ENCODE measurements at regions not wholly inside any gene's neighbourhood (a gene's known extent, or its start where the extent isn't known, plus 50 kb on each side); places are given as distances from the start of the nearest gene placed in this dataset.

DNA sequence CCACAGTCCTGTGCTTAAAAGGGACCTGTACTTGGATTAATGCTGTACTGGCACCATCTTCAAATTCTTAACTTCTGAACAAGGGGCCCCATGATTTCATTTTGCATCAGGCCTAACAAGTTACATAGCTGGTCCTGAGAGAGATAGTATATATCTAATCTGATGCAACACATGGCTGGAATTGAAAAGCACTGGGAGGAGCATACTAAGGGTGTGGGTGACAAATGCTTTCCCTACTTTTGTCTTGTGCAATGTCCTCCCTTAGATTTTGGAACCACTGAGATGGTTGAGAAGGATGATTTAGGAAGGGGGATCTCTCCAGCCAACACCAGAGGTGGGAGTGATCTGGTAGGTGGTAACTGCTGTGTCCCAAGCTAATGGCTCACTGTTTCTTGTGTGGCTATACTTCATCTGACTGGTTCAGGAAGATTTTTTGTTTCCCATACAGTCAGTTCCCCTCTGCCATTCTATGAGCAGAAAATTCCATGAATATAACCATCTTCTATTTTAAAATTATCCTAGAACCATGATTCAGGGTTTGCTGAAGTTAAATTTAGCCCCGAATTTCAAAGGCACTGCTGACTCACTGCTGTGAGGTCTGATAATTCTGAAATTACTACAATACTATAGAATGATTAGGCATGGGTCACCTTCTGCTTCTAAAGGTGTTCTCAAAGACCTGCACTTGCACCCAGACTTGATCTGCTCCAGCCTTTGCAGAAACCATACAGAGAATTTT is 108.3 kb upstream of the NCKAP5 start:
- TF ChIP-seq, protein P1, sequence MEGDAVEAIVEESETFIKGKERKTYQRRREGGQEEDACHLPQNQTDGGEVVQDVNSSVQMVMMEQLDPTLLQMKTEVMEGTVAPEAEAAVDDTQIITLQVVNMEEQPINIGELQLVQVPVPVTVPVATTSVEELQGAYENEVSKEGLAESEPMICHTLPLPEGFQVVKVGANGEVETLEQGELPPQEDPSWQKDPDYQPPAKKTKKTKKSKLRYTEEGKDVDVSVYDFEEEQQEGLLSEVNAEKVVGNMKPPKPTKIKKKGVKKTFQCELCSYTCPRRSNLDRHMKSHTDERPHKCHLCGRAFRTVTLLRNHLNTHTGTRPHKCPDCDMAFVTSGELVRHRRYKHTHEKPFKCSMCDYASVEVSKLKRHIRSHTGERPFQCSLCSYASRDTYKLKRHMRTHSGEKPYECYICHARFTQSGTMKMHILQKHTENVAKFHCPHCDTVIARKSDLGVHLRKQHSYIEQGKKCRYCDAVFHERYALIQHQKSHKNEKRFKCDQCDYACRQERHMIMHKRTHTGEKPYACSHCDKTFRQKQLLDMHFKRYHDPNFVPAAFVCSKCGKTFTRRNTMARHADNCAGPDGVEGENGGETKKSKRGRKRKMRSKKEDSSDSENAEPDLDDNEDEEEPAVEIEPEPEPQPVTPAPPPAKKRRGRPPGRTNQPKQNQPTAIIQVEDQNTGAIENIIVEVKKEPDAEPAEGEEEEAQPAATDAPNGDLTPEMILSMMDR (IDR thresholded peaks at IDR 0.05 in 2 of 3, conservative IDR thresholded peaks at IDR 0.05 in 1 of 3; ENCODE audit: insufficient read depth in 2 of 3, low read depth in 1 of 3, low read length in 3 of 3): no peak
- TF ChIP-seq EP300 (IDR thresholded peaks at IDR 0.05; ENCODE audit: low read length) (no peak), POLR2AphosphoS5 (IDR thresholded peaks at IDR 0.05; ENCODE audit: control insufficient read depth, insufficient read depth, low read depth, low read length) (no peak), PHB (CRISPR knock-in tag; IDR thresholded peaks at IDR 0.05) (no peak), TEAD4 (IDR thresholded peaks at IDR 0.05; ENCODE audit: low read length) (no peak), TEAD4 (CRISPR knock-in tag; IDR thresholded peaks at IDR 0.05; ENCODE audit: borderline replicate concordance) (no peak), CEBPB (tag; IDR thresholded peaks at IDR 0.05) (no peak)
